Tongue (tissue), 1 donor: ENCODE measurements at regions not wholly inside any gene's neighbourhood (a gene's known extent, or its start where the extent isn't known, plus 50 kb on each side); places are given as distances from the start of the nearest gene placed in this dataset.
"Not testable (repeated sequence)": the region's sequence is repeated elsewhere in the genome, so short reads cannot be mapped to it uniquely, and the experiment has no call there.

Experiments used
- DNase-seq: peaks from one replicate; pipeline ENCODE4 v3.0.0-alpha.2; 2015

- DNase-seq, result not testable (repeated sequence)
Measured at GRCh38 chr3:110331562-110331961, 740.1 kb upstream of the NECTIN3 start.

GRCh38 chr3:110332629-110333028, 739.0 kb upstream of the NECTIN3 start:
- no peak for DNase-seq

- no peak for DNase-seq
Measured at GRCh38 chr3:110341047-110341446, 730.6 kb upstream of the NECTIN3 start.

- DNase-seq, result no peak
Measured at GRCh38 chr3:110343376-110343775, 728.2 kb upstream of the NECTIN3 start.

GRCh38 chr3:110343945-110344344, 727.7 kb upstream of the NECTIN3 start:
- no peak for DNase-seq

- no peak for DNase-seq
Measured at GRCh38 chr3:110344487-110344886, 727.1 kb upstream of the NECTIN3 start.

GRCh38 chr3:110344897-110345767, 726.5 kb upstream of the NECTIN3 start:
- no peak for DNase-seq

- DNase-seq, result no peak
Measured at GRCh38 chr3:110349295-110349694, 722.3 kb upstream of the NECTIN3 start.

- peak; percentile 6 for DNase-seq
Measured at GRCh38 chr3:110352841-110353604, 718.6 kb upstream of the NECTIN3 start.

- DNase-seq, result peak; percentile 14
Measured at GRCh38 chr3:110362751-110363150, 708.9 kb upstream of the NECTIN3 start.

- not testable (repeated sequence) for DNase-seq
Measured at GRCh38 chr3:110367289-110367688, 704.3 kb upstream of the NECTIN3 start.

GRCh38 chr3:110375751-110376518, 695.7 kb upstream of the NECTIN3 start:
- no peak for DNase-seq

GRCh38 chr3:110378481-110378880, 693.1 kb upstream of the NECTIN3 start:
- DNase-seq, result no peak

- DNase-seq, result no peak
Measured at GRCh38 chr3:110381992-110382391, 689.6 kb upstream of the NECTIN3 start.

- DNase-seq, result no peak
Measured at GRCh38 chr3:110383356-110383755, 688.3 kb upstream of the NECTIN3 start.

- no peak for DNase-seq
Measured at GRCh38 chr3:110384601-110385000, 687.0 kb upstream of the NECTIN3 start.

- DNase-seq, result no peak
Measured at GRCh38 chr3:110389005-110389404, 682.6 kb upstream of the NECTIN3 start.

GRCh38 chr3:110390372-110390771, 681.2 kb upstream of the NECTIN3 start:
- DNase-seq, result no peak

- DNase-seq, result no peak
Measured at GRCh38 chr3:110391042-110391441, 680.6 kb upstream of the NECTIN3 start.

GRCh38 chr3:110391640-110392395, 679.8 kb upstream of the NECTIN3 start:
- no peak for DNase-seq

- DNase-seq, result peak; percentile 89
Measured at GRCh38 chr3:110393941-110394340, 677.7 kb upstream of the NECTIN3 start.

GRCh38 chr3:110397115-110397514, 674.5 kb upstream of the NECTIN3 start:
- peak; percentile 46 for DNase-seq
